A673 (cell line): ENCODE measurements at regions not wholly inside any gene's neighbourhood (a gene's known extent, or its start where the extent isn't known, plus 50 kb on each side); places are given as distances from the start of the nearest gene placed in this dataset.
"Not testable (repeated sequence)": the region's sequence is repeated elsewhere in the genome, so short reads cannot be mapped to it uniquely, and the experiment has no call there.

Source experiments
- BruUV-seq: library from RNA; stranded (reverse); fragments of 400-500 nt; replicated peaks from 2 replicates; lab custom pipeline; 2021; lab: Mats Ljungman, UMichigan
- CTCF ChIA-PET: fragments of 300-600 bp; sonication (Branson Sonifier 250); formaldehyde crosslinking; loops from one replicate; lab custom pipeline; 2022; ENCODE audit warnings: antibody characterized with exemption; lab: Charles Lee
- POLR2A ChIA-PET: fragments of 300-600 bp; sonication (Branson Sonifier 250); formaldehyde crosslinking; loops from one replicate; lab custom pipeline; 2022; ENCODE audit warnings: antibody characterized with exemption; ENCODE audit not compliant: low non-redundant PET; lab: Charles Lee
- DNase-seq: peaks from one replicate; pipeline ENCODE4 v3.0.0-alpha.2; 2015; ENCODE audit warnings: low spot score
- H3K27ac ChIP-seq: fragments of 200-600 bp; sonication (generic); 2 replicates; pipeline ENCODE4 v1.5.1; 2016; ENCODE audit warnings: mixed run types, low read depth, mild to moderate bottlenecking, mixed read lengths, antibody characterized with exemption, low read length; ENCODE audit not compliant: poor library complexity, severe bottlenecking
- H3K27me3 ChIP-seq: fragments of 200-600 bp; sonication (generic); replicated peaks from 2 replicates; pipeline ENCODE4 v1.6.1; 2017; ENCODE audit warnings: mixed run types, low read depth, mild to moderate bottlenecking, mixed read lengths, antibody characterized with exemption, low read length; ENCODE audit not compliant: insufficient read depth, poor library complexity
- H3K36me3 ChIP-seq: fragments of 200-600 bp; sonication (generic); 2 replicates; pipeline ENCODE4 v1.6.1; 2016; ENCODE audit warnings: mixed run types, mild to moderate bottlenecking, mixed read lengths, antibody characterized with exemption, low read length; ENCODE audit not compliant: insufficient read depth, poor library complexity, severe bottlenecking
- H3K4me1 ChIP-seq: fragments of 200-600 bp; sonication (generic); 2 replicates; pipeline ENCODE4 v1.6.1; 2017; ENCODE audit warnings: mixed run types, mild to moderate bottlenecking, mixed read lengths, antibody characterized with exemption, low read length; ENCODE audit not compliant: insufficient read depth, poor library complexity, severe bottlenecking
- H3K4me3 ChIP-seq: fragments of 200-600 bp; sonication (generic); 2 replicates; pipeline ENCODE4 v1.5.1; 2016; ENCODE audit warnings: low read depth, mixed run types, mild to moderate bottlenecking, mixed read lengths, low read length; ENCODE audit not compliant: poor library complexity, severe bottlenecking
- H3K9me3 ChIP-seq: fragments of 200-600 bp; sonication (generic); 2 replicates; pipeline ENCODE4 v1.6.1; 2016; ENCODE audit warnings: mixed run types, low read depth, mild to moderate bottlenecking, mixed read lengths, antibody characterized with exemption, low read length; ENCODE audit not compliant: poor library complexity, severe bottlenecking
- EZH2 ChIP-seq: fragments of 200-600 bp; sonication (generic); IDR thresholded peaks from 2 replicates; pipeline ENCODE4 v1.6.1; 2017; ENCODE audit warnings: borderline replicate concordance, low read depth, mild to moderate bottlenecking, mixed read lengths, antibody characterized with exemption, low read length; ENCODE audit not compliant: poor library complexity, severe bottlenecking
- intact Hi-C: fragments of 100-400 bp; cut with micrococcal nuclease; formaldehyde crosslinking; loops from one replicate; pipeline ENCODE4 v1.10.0; 2022; ENCODE audit not compliant: unreplicated experiment
- TF ChIP-seq, protein P1 (sequence below): fragments of 300-800, 200-600 bp; sonication (generic); conservative IDR thresholded peaks from 2 replicates; pipeline ENCODE4 v1.5.1; 2017; ENCODE audit warnings: low read depth, mild to moderate bottlenecking, antibody characterized with exemption, low read length, moderate library complexity, mixed read lengths

- intact Hi-C loops, BruUV-seq, H3K4me1 ChIP-seq, H3K27ac ChIP-seq, H3K9me3 ChIP-seq, H3K4me3 ChIP-seq, H3K27me3 ChIP-seq, H3K36me3 ChIP-seq, POLR2A ChIA-PET: not testable (repeated sequence)
- CTCF ChIA-PET: interaction anchor here (1.7 kb wide), 1 partner anchor 16 kb away, joined by 4 read pairs; no protein-coding TSS in a partner anchor
- peak; percentile 62 for DNase-seq
- TF ChIP-seq, protein P1, sequence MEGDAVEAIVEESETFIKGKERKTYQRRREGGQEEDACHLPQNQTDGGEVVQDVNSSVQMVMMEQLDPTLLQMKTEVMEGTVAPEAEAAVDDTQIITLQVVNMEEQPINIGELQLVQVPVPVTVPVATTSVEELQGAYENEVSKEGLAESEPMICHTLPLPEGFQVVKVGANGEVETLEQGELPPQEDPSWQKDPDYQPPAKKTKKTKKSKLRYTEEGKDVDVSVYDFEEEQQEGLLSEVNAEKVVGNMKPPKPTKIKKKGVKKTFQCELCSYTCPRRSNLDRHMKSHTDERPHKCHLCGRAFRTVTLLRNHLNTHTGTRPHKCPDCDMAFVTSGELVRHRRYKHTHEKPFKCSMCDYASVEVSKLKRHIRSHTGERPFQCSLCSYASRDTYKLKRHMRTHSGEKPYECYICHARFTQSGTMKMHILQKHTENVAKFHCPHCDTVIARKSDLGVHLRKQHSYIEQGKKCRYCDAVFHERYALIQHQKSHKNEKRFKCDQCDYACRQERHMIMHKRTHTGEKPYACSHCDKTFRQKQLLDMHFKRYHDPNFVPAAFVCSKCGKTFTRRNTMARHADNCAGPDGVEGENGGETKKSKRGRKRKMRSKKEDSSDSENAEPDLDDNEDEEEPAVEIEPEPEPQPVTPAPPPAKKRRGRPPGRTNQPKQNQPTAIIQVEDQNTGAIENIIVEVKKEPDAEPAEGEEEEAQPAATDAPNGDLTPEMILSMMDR: peak; percentile 44; the same call in 1 of the 2 replicates
Measured at GRCh38 chr10:109757670-109758069, 165.6 kb downstream of the XPNPEP1 start.

DNA sequence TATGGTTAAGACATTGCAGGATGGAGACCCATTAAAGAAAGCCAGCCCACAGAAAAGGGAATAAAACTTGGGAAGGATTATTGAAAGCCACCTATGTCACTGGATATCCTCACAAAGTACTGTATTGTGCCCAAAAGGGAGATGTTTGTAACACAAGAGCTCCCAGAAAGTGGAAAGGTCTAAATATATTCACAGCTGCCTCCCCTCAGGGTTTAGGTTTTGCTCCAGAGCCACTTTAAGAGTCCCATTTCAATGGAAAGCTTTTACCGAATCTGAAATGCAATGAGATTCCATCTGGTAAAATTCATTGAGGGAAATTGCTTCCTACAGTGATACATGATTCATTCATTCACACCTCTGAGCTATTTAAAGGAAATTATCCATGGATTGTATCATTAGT lies 176.4 kb downstream of the XPNPEP1 start:
- Histone ChIP-seq H3K27me3 (no peaks in the 10 kb centered on the region), H3K4me1 (peaks cover 5% of the 10 kb centered on the region), H3K9me3 (no peaks in the 10 kb centered on the region), H3K4me3 (no peak overlapping the region), H3K36me3 (no peaks in the 10 kb centered on the region), H3K27ac (no peak overlapping the region)
- TF ChIP-seq, protein P1: no peak
- no peak for TF ChIP-seq EZH2
- ChIA-PET POLR2A (no interaction called here), CTCF (no interaction called here)
- no TSS peak for BruUV-seq
- intact Hi-C loops: no loop called here
- no peak for DNase-seq

DNA sequence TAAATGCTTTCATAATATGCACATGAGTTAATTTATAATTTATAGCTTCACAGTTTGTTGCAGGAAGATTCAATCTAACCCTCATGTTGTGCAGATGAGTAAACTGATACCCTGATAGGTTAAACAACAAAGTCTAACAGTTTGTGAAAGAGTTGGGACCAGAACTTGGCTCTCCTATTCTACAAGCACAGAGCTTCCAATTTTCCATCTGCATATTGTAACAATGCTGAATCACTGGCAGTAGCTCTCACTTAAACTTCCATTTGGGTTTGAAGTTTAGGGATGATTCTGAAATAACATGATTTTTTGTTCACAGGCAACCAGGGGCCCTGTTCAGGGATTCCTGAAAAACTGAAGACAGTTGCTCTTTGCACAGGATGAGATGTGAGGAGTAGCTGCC lies 179.3 kb downstream of the XPNPEP1 start:
- POLR2A ChIA-PET: no interaction called here
- CTCF ChIA-PET: no interaction called here

More for the DNA sequence above, 179.3 kb downstream of the XPNPEP1 start:
- no peak overlapping the region for H3K4me3 ChIP-seq
- peaks cover 5% of the 10 kb centered on the region for H3K4me1 ChIP-seq
- no peaks in the 10 kb centered on the region for H3K27me3 ChIP-seq
- H3K27ac ChIP-seq: no peak overlapping the region
- no peak for DNase-seq
- intact Hi-C loops: no loop called here
- H3K36me3 ChIP-seq: no peaks in the 10 kb centered on the region
- BruUV-seq: no TSS peak
- no peak for TF ChIP-seq EZH2
- TF ChIP-seq, protein P1: no peak
- no peaks in the 10 kb centered on the region for H3K9me3 ChIP-seq
